ENCODE measurements at regions not wholly inside any gene's neighbourhood (a gene's known extent, or its start where the extent isn't known, plus 50 kb on each side); places are given as distances from the start of the nearest gene placed in this dataset.
A peak's percentile ranks its signal among the peaks of the same experiment; 100 is the strongest.

- Histone ChIP-seq H3K27me3 (no peaks in the 10 kb centered on the region), H3K4me3 (replicated peaks in 1 of 3) (no peak overlapping the region), H3K36me3 (no peaks in the 10 kb centered on the region), H3K9me3 (no peaks in the 10 kb centered on the region), H3K4me1 (no peaks in the 10 kb centered on the region), H3K27ac (no peak overlapping the region)
- no peak for DNase-seq
- TF ChIP-seq CTCF (IDR thresholded peaks at IDR 0.05): no peak
- no peak for TF ChIP-seq POLR2A (IDR thresholded peaks at IDR 0.05)
- 46 to 60% methylated on average over 1 of the region's 1 CpG for WGBS, 2 donors
- intact Hi-C loops (cut with DNase I): no loop called here
These were observed 272.2 kb downstream of the KIF4B start for GRCh38 chr5:155285706-155286105.

- no peaks in the 10 kb centered on the region for H3K9me3 ChIP-seq
- H3K27ac ChIP-seq: no peak overlapping the region
- no peaks in the 10 kb centered on the region for H3K4me1 ChIP-seq
- no peak overlapping the region for H3K4me3 ChIP-seq (replicated peaks in 1 of 3)
- intact Hi-C loops (cut with DNase I): no loop called here
- H3K36me3 ChIP-seq: no peaks in the 10 kb centered on the region
- TF ChIP-seq POLR2A (IDR thresholded peaks at IDR 0.05) (no peak), CTCF (IDR thresholded peaks at IDR 0.05) (no peak)
- H3K27me3 ChIP-seq: no peaks in the 10 kb centered on the region
- 70 to 71% methylated on average over 1 of the region's 1 CpG for WGBS, 2 donors
- no peak for DNase-seq
These were observed 277.4 kb downstream of the KIF4B start for GRCh38 chr5:155290937-155291336.

GRCh38 chr5:155293605-155294178, 280.1 kb downstream of the KIF4B start:
- Histone ChIP-seq H3K4me1 (peaks cover under 1% of the 10 kb centered on the region in 2 donors), H3K27ac (no peak overlapping the region), H3K9me3 (no peaks in the 10 kb centered on the region), H3K36me3 (no peaks in the 10 kb centered on the region), H3K4me3 (replicated peaks in 1 of 3) (no peak overlapping the region), H3K27me3 (no peaks in the 10 kb centered on the region)
- TF ChIP-seq CTCF (IDR thresholded peaks at IDR 0.05): no peak
- no peak for TF ChIP-seq POLR2A (IDR thresholded peaks at IDR 0.05)
- intact Hi-C loops (cut with DNase I): no loop called here
- WGBS, 2 donors: 70 to 81% methylated on average over 4 of the region's 4 CpGs
- DNase-seq: no peak

- WGBS, 2 donors: 58 to 63% methylated on average over 1 of the region's 1 CpG
- no peak overlapping the region for H3K27ac ChIP-seq
- H3K27me3 ChIP-seq: no peaks in the 10 kb centered on the region
- H3K4me3 ChIP-seq (replicated peaks in 1 of 3): no peak overlapping the region
- H3K4me1 ChIP-seq: peaks cover 11 to 12% of the 10 kb centered on the region in 2 donors
- no peaks in the 10 kb centered on the region for H3K9me3 ChIP-seq
- intact Hi-C loops (cut with DNase I): no loop called here
- DNase-seq: no peak
- TF ChIP-seq CTCF (IDR thresholded peaks at IDR 0.05): no peak
- TF ChIP-seq POLR2A (IDR thresholded peaks at IDR 0.05): no peak
- no peaks in the 10 kb centered on the region for H3K36me3 ChIP-seq
These were observed 281.6 kb downstream of the KIF4B start for GRCh38 chr5:155295111-155295510.

GRCh38 chr5:155299386-155300005, 285.9 kb downstream of the KIF4B start:
- intact Hi-C loops (cut with DNase I): no loop called here
- 18 to 20% methylated on average over 8 of the region's 8 CpGs for WGBS, 2 donors
- Histone ChIP-seq H3K27ac (peak overlapping the region in 2 of 3 donors; percentile 51 to 67), H3K9me3 (no peaks in the 10 kb centered on the region), H3K4me3 (replicated peaks in 1 of 3) (no peak overlapping the region), H3K27me3 (no peaks in the 10 kb centered on the region), H3K36me3 (no peaks in the 10 kb centered on the region), H3K4me1 (peaks cover 12% of the 10 kb centered on the region in 2 donors)
- TF ChIP-seq POLR2A (IDR thresholded peaks at IDR 0.05) (no peak), CTCF (IDR thresholded peaks at IDR 0.05) (peak in 1 of 6 experiments; percentile 10)
- DNase-seq: peak; percentile 92 to 93
